ENCODE measurements at regions not wholly inside any gene's neighbourhood (a gene's known extent, or its start where the extent isn't known, plus 50 kb on each side); places are given as distances from the start of the nearest gene placed in this dataset.
A peak's percentile ranks its signal among the peaks of the same experiment; 100 is the strongest.

DNA sequence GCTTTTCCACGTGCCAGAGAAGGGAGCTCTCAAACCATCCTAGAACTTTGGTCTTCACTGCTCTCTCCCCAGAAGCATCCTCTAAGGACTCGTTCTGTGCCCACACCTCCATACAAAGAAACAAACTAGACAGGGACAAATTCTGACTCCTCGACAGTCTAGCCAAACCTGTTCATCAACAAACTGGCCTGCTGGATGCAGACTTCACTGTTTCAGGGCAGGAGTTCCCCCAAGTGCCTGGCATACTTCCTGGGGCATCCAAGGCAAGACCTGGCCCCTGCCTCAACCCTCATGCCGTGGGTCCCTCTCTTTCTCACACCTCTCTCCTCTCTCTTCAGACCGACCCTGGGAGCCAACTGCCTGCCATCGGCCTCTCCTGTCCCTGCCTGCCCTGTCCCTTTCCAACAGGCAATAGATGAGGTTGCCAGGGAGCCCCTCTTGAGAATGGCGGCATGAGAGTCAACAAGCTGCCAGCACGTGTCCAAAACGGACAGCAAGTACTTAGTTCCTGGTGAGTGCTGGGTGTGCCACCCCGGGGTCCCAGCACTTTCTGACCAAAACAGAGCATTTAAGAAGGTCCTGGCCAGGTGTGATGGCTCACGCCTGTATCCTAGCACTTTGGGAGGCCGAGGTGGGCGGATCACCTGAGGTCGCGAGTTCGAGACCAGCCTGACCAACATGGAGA, 79.1 kb upstream of the HES1 start:
- H3K4me3 ChIP-seq, result no peak overlapping the region
- TF ChIP-seq EP300 (IDR thresholded peaks at IDR 0.05), result no peak
- no peak overlapping the region for H3K27ac ChIP-seq
- H3K4me1 ChIP-seq, result peaks cover 0 to 14% (median 6%) of the 10 kb centered on the region in 4 donors
- DNase-seq (ENCODE audit: low spot score in 2 of 2), result no peak
- 93 to 95% methylated on average over 16 of the region's 16 CpGs for WGBS, 2 donors
- H3K9me3 ChIP-seq, result peaks cover 0 to 2% (median 0%) of the 10 kb centered on the region in 4 donors
- no peaks in the 10 kb centered on the region for H3K36me3 ChIP-seq
- H3K27me3 ChIP-seq, result no peaks in the 10 kb centered on the region

DNA sequence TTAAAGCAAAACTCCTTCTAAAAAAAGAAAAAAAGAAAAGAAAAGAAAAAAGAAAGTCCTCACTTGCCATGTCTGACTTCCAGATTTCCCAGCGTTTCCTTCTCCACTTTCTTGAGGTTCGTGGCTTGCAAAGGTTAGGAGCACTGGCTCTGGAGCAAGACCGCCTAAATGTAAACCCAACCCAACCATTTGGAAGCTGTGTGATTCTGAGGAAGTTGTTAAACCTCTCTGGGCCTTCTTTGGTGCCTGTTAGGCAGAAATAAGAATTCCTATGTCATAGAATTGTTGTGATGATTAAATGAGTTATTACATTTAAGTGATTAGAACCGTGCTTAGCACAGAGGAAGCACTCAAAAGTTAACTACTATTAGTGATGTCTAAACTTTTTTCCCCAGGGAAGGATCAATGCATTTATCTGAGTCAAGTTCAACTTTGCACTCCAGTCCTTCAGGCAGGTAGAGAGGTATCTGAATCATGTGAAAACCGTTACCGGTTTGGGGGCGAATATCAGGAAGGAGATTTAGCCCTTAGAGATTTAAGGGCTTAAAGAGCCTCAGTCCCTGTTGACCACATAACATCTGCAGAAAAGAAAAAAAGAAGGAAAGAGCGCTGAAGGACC, 78.3 kb upstream of the HES1 start:
- peak overlapping the region in 3 of 4 donors; percentile 26 to 50 (median 29) for H3K4me3 ChIP-seq
- H3K27me3 ChIP-seq, result no peaks in the 10 kb centered on the region
- no peaks in the 10 kb centered on the region for H3K36me3 ChIP-seq
- no peak for TF ChIP-seq CTCF (IDR thresholded peaks at IDR 0.05)
- TF ChIP-seq POLR2A (IDR thresholded peaks at IDR 0.05), result no peak
- no peak for TF ChIP-seq EP300 (IDR thresholded peaks at IDR 0.05)
- peaks cover 0 to 14% (median 6%) of the 10 kb centered on the region in 4 donors for H3K4me1 ChIP-seq
- WGBS, 2 donors, result 66 to 68% methylated on average over 8 of the region's 8 CpGs
- H3K9me3 ChIP-seq, result no peaks in the 10 kb centered on the region
- peak overlapping the region in 3 of 4 donors; percentile 2 to 62 (median 60) for H3K27ac ChIP-seq
- no peak for DNase-seq (ENCODE audit: low spot score in 2 of 2)

GRCh38 chr3:194058189-194058571, 77.8 kb upstream of the HES1 start:
- no peaks in the 10 kb centered on the region for H3K27me3 ChIP-seq
- peak overlapping the region in 3 of 4 donors; percentile 2 to 62 (median 60) for H3K27ac ChIP-seq
- H3K9me3 ChIP-seq, result no peaks in the 10 kb centered on the region
- H3K36me3 ChIP-seq, result no peaks in the 10 kb centered on the region
- H3K4me3 ChIP-seq, result peak overlapping the region; percentile 26 to 53 (median 40)
- 2% methylated on average over 25 to 31 of the region's 31 CpGs for WGBS, 2 donors
- peak in 1 of 2 donors; percentile 28 for DNase-seq (ENCODE audit: low spot score in 2 of 2)
- no peak for TF ChIP-seq EP300 (IDR thresholded peaks at IDR 0.05)
- no peak for TF ChIP-seq POLR2A (IDR thresholded peaks at IDR 0.05)
- TF ChIP-seq CTCF (IDR thresholded peaks at IDR 0.05), result no peak
- H3K4me1 ChIP-seq, result peaks cover 0 to 14% (median 6%) of the 10 kb centered on the region in 4 donors

GRCh38 chr3:194058753-194059152, 77.2 kb upstream of the HES1 start:
- H3K27ac ChIP-seq, result peak overlapping the region in 1 of 4 donors; percentile 60
- H3K9me3 ChIP-seq, result no peaks in the 10 kb centered on the region
- peaks cover 0 to 14% (median 6%) of the 10 kb centered on the region in 4 donors for H3K4me1 ChIP-seq
- H3K4me3 ChIP-seq, result peak overlapping the region; percentile 26 to 53 (median 40)
- H3K36me3 ChIP-seq, result no peaks in the 10 kb centered on the region
- DNase-seq (ENCODE audit: low spot score in 2 of 2), result no peak
- TF ChIP-seq EP300 (IDR thresholded peaks at IDR 0.05), result no peak
- TF ChIP-seq POLR2A (IDR thresholded peaks at IDR 0.05), result no peak
- no peak for TF ChIP-seq CTCF (IDR thresholded peaks at IDR 0.05)
- 49 to 66% methylated on average over 1 of the region's 1 CpG for WGBS, 2 donors
- no peaks in the 10 kb centered on the region for H3K27me3 ChIP-seq

DNA sequence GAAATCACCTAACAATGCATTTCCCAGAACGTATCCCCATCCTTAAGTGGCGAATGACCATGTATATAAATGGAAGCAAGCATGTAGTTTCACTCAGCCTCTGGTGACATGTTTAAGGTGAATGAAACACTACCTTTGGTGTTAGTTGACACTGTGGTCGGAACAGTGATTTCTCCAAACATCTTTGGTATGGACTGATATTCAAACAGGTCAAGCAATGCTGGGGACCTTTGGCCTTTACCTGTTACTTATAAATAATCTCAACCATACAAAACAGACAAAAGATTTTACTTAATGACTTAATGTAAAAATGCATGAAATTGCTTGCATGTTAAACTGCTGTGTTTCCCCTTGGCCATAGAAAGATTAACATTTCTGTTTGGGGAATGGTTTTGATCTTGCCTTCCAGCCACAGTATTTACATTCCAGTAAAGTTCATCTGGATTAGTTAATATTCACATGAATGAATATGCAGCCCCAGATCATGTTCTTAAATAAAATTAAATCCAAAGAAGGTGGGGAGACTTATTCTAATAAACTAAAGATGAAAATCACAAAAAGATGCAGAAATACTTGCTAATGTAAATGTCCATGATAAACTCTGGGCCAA, 74.4 kb upstream of the HES1 start:
- Histone ChIP-seq H3K36me3 (no peaks in the 10 kb centered on the region), H3K27ac (no peak overlapping the region), H3K4me1 (peaks cover 0 to 14% (median 6%) of the 10 kb centered on the region in 4 donors), H3K9me3 (no peaks in the 10 kb centered on the region), H3K4me3 (no peak overlapping the region), H3K27me3 (no peaks in the 10 kb centered on the region)
- no peak for DNase-seq (ENCODE audit: low spot score in 2 of 2)
- TF ChIP-seq EP300 (IDR thresholded peaks at IDR 0.05), result no peak
- TF ChIP-seq POLR2A (IDR thresholded peaks at IDR 0.05), result no peak
- TF ChIP-seq CTCF (IDR thresholded peaks at IDR 0.05), result no peak
- WGBS, 2 donors, result 80 to 96% methylated on average over 3 of the region's 3 CpGs
